ENCODE measurements at regions not wholly inside any gene's neighbourhood (a gene's known extent, or its start where the extent isn't known, plus 50 kb on each side); places are given as distances from the start of the nearest gene placed in this dataset.
"Not testable (repeated sequence)": the region's sequence is repeated elsewhere in the genome, so short reads cannot be mapped to it uniquely, and the experiment has no call there.

- not testable (repeated sequence) for TF ChIP-seq CHD1 (IDR thresholded peaks at IDR 0.05; ENCODE audit: low read depth, low read length); CTCF (conservative IDR thresholded peaks at IDR 0.05; ENCODE audit: low read depth, low read length); BHLHE40 (IDR thresholded peaks at IDR 0.05; ENCODE audit: low read depth, low read length); FOS (IDR thresholded peaks at IDR 0.05; ENCODE audit: low read depth, low read length); CEBPB (IDR thresholded peaks at IDR 0.05; ENCODE audit: low read depth, low read length); MAZ (IDR thresholded peaks at IDR 0.05; ENCODE audit: borderline replicate concordance, low read depth, low read length); POLR2A (IDR thresholded peaks at IDR 0.05; ENCODE audit: low read depth, low read length); RAD21 (IDR thresholded peaks at IDR 0.05; ENCODE audit: low read length)
These were observed 78.2 kb upstream of the CRYM start for GRCh38 chr16:21356308-21356707.
